Neuron (in vitro differentiated cells): ENCODE measurements at regions not wholly inside any gene's neighbourhood (a gene's known extent, or its start where the extent isn't known, plus 50 kb on each side); places are given as distances from the start of the nearest gene placed in this dataset.
"Not testable (repeated sequence)": the region's sequence is repeated elsewhere in the genome, so short reads cannot be mapped to it uniquely, and the experiment has no call there.

Experiments
- H2AFZ ChIP-seq: one replicate; pipeline ENCODE4 v1.6.1; 2013; ENCODE audit warnings: low read depth, mild to moderate bottlenecking, inconsistent platforms, low read length, moderate library complexity
- H3K27me3 ChIP-seq: one replicate; pipeline ENCODE4 v1.6.1; 2013; ENCODE audit warnings: low read length; ENCODE audit not compliant: insufficient read depth
- H3K36me3 ChIP-seq: one replicate; pipeline ENCODE4 v1.6.1; 2013; ENCODE audit warnings: low read length; ENCODE audit not compliant: insufficient read depth
- H3K4me1 ChIP-seq: one replicate; pipeline ENCODE4 v1.6.1; 2013; ENCODE audit warnings: low read length; ENCODE audit not compliant: insufficient read depth
- H3K4me3 ChIP-seq: 2 replicates; pipeline ENCODE4 v1.5.1; 2013; ENCODE audit warnings: mild to moderate bottlenecking, low read length, moderate library complexity
- H3K9me3 ChIP-seq: one replicate; pipeline ENCODE4 v1.6.1; 2013; ENCODE audit warnings: low read length

- no peaks in the 10 kb centered on the region for H3K36me3 ChIP-seq
- H3K9me3 ChIP-seq = no peaks in the 10 kb centered on the region
- no peaks in the 10 kb centered on the region for H3K27me3 ChIP-seq
- H3K4me3 ChIP-seq = no peak overlapping the region
- H3K4me1 ChIP-seq = peaks cover 10% of the 10 kb centered on the region
- H2AFZ ChIP-seq = no peak overlapping the region
Measured at GRCh38 chr1:212514056-212514614, 81.4 kb downstream of the NENF start.

DNA sequence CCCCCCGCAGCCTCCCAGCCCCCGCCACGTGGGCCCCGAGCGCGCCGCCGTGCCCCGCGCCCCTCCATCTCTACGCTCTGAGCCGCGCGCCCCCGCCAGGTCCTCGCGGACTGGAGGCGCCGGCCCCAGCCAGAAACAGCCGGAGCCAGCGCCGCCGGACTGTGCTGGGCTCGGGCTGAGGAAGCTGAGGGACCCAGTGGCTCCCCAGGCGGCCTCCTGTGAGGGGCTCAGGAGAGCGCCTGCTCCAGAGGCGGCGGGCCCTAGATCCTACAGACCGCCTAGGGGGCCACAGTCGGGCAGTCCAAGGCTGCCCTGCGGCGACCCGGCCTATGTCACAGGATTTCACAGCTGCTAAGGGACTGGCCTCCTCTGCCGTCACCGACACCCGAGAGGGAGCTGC, 82.1 kb downstream of the NENF start:
- Histone ChIP-seq H3K27me3 (no peaks in the 10 kb centered on the region), H3K36me3 (no peaks in the 10 kb centered on the region), H3K9me3 (no peaks in the 10 kb centered on the region), H3K4me3 (no peak overlapping the region), H2AFZ (no peak overlapping the region), H3K4me1 (peaks cover 10% of the 10 kb centered on the region)

- Histone ChIP-seq H3K9me3 (no peaks in the 10 kb centered on the region), H3K27me3 (no peaks in the 10 kb centered on the region), H2AFZ (no peak overlapping the region), H3K4me3 (no peak overlapping the region), H3K4me1 (peaks cover 10% of the 10 kb centered on the region), H3K36me3 (no peaks in the 10 kb centered on the region)
Measured at GRCh38 chr1:212515329-212515760, 82.6 kb downstream of the NENF start.

- H3K4me3 ChIP-seq, H3K27me3 ChIP-seq, H2AFZ ChIP-seq, H3K9me3 ChIP-seq, H3K36me3 ChIP-seq: not testable (repeated sequence)
- peaks cover 10% of the 10 kb centered on the region for H3K4me1 ChIP-seq
Measured at GRCh38 chr1:212516012-212516411, 83.3 kb downstream of the NENF start.

DNA sequence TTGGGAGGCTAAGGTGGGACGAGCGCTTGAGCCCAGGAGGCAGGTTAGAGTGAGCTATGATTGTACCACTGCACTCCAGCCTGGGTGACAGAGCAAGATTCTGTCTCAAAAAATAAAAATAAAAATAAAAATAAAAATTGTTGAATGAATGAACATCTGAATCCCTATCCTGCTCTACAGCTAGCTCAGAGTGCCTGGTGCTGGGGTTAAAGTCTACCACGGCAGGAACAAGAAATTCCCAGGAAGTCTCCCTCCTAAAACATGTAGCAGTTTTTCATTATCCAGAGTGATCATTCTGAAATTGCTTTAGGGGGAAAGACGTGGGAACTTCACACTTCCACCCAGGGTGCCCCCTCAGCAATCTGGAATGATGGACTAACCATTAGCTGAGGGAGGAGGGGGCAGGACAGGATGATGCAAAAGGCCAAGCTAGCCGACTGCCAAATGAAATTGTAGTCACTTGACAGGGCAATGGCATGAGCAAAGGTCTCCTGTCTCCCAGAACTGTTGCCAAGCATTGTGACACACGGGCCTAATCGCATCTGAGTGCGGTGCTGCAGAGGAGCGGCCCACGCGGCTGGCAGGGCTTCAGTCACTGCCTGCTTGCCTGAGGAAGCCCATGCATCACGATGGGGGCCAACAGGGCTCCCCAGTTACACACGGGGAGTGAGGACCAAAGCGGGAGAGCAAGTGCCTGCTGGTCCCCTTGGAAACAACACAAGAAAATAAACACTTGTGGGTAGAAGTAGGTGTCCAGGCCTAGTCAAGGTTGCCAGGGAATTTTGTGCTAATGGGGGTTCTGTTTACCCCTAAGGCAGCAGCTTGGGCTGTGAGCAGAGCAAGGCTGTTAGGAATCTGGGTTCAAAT, 85.7 kb downstream of the NENF start:
- H3K36me3 ChIP-seq = no peaks in the 10 kb centered on the region
- no peaks in the 10 kb centered on the region for H3K27me3 ChIP-seq
- H3K4me3 ChIP-seq = no peak overlapping the region
- no peaks in the 10 kb centered on the region for H3K9me3 ChIP-seq
- no peak overlapping the region for H2AFZ ChIP-seq
- peaks cover 10% of the 10 kb centered on the region for H3K4me1 ChIP-seq

DNA sequence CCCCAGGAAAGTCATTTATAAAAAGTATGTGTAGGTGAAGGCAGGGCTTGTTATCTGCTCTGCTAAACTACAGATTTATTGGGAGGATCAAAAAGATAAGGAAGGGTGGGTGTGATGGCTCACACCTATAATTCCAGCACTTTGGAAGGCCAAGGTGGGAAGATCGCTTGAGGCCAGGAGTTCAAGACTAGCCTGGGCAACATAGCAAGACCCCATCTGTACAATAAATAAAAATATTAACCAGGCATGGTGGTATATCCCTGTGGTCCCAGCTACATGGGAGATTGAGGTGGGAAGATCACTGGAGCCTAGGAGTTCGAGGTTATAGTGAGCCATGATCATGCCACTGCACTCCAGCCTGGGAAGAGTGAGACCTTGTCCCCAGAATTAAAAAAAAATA, 86.4 kb downstream of the NENF start:
- H3K4me1 ChIP-seq = peaks cover 7% of the 10 kb centered on the region
- no peak overlapping the region for H3K4me3 ChIP-seq
- no peaks in the 10 kb centered on the region for H3K9me3 ChIP-seq
- no peaks in the 10 kb centered on the region for H3K27me3 ChIP-seq
- no peaks in the 10 kb centered on the region for H3K36me3 ChIP-seq
- no peak overlapping the region for H2AFZ ChIP-seq

- no peak overlapping the region for H3K4me3 ChIP-seq
- H3K9me3 ChIP-seq = no peaks in the 10 kb centered on the region
- H2AFZ ChIP-seq = no peak overlapping the region
- H3K27me3 ChIP-seq = peaks cover 3% of the 10 kb centered on the region
- no peaks in the 10 kb centered on the region for H3K36me3 ChIP-seq
- H3K4me1 ChIP-seq = peaks cover 6% of the 10 kb centered on the region
Measured at GRCh38 chr1:212520299-212520698, 87.6 kb downstream of the NENF start.

GRCh38 chr1:212520746-212521145, 87.8 kb upstream of the ATF3 start:
- Histone ChIP-seq H3K4me3 (no peak overlapping the region), H3K36me3 (no peaks in the 10 kb centered on the region), H3K9me3 (no peaks in the 10 kb centered on the region), H3K27me3 (peaks cover 6% of the 10 kb centered on the region), H2AFZ (no peak overlapping the region), H3K4me1 (peaks cover 6% of the 10 kb centered on the region)

DNA sequence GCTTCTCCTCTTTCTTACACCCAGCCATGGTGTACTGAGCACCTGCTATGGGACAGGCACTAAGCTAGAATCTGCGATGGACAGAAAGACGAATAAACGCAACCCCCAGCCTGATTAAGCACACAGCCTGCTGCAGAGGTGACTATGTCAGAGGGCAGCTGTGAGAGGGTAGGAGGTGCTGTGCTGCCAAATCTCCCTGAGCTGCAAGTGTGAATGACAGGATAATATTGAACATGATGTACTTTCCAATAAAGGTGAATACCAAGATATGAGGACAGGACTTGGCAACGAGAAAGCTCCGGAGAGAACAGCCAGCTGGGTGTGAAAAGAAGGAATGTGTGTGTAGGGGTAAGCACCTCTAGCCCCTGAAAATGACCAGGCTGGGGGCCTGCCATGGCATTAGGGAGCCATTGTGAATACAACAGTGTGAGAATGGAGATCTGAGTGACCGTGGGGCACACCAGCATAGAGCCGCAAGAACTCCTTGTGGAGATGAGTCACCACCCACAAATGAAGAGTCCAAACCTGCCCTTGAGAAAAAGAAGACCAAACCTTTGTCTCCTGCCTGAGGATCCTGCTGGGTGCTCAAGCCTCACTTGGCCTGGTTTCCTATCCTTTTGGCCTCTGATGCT, 83.0 kb upstream of the ATF3 start:
- H3K27me3 ChIP-seq = peaks cover 16% of the 10 kb centered on the region
- H3K9me3 ChIP-seq = no peaks in the 10 kb centered on the region
- no peaks in the 10 kb centered on the region for H3K36me3 ChIP-seq
- H2AFZ ChIP-seq = no peak overlapping the region
- no peaks in the 10 kb centered on the region for H3K4me1 ChIP-seq
- H3K4me3 ChIP-seq = no peak overlapping the region

DNA sequence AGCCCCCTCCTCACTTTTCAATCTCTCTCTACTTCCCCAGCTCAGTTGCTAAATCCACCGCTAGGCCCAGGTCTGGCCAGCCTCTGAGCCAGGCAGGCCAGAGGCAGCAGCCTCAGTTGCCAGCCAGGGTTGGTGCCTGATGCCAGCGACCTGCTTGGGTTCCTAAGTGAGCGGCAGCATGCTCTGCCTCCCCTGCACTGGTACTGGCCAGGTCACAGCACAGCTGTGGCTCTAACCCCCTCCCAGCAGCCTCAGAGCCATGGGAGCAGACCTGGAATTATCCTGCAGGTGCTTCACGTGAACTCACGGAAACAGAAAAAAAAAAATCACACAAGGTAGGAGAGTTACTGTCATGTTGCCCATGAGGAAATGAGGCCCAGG, 82.5 kb upstream of the ATF3 start:
- H3K4me1 ChIP-seq = no peaks in the 10 kb centered on the region
- H3K36me3 ChIP-seq = no peaks in the 10 kb centered on the region
- peaks cover 21% of the 10 kb centered on the region for H3K27me3 ChIP-seq
- H3K4me3 ChIP-seq = no peak overlapping the region
- no peaks in the 10 kb centered on the region for H3K9me3 ChIP-seq
- H2AFZ ChIP-seq = no peak overlapping the region

DNA sequence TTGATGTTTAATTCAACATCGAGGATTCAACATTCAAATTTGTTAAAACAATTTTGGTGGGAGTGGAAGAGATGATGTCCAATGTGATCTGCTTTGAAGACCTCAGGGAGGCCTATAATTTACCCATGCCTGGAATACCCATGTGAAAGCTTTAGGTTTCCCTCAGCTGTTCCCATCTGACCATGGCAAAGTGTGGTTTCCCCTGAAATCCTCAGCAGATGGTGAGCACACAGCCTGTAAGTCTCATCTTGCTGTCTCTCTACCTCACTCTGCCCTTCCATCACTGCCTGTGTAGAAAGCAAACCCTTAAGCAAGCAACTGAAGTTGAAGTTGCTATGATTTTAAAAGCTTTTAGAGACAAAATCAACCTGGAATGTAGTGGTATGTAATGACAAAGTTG, 80.1 kb upstream of the ATF3 start:
- Histone ChIP-seq H3K4me1 (no peaks in the 10 kb centered on the region), H3K4me3 (no peak overlapping the region), H3K36me3 (no peaks in the 10 kb centered on the region), H2AFZ (no peak overlapping the region), H3K27me3 (peaks cover 21% of the 10 kb centered on the region), H3K9me3 (no peaks in the 10 kb centered on the region)

DNA sequence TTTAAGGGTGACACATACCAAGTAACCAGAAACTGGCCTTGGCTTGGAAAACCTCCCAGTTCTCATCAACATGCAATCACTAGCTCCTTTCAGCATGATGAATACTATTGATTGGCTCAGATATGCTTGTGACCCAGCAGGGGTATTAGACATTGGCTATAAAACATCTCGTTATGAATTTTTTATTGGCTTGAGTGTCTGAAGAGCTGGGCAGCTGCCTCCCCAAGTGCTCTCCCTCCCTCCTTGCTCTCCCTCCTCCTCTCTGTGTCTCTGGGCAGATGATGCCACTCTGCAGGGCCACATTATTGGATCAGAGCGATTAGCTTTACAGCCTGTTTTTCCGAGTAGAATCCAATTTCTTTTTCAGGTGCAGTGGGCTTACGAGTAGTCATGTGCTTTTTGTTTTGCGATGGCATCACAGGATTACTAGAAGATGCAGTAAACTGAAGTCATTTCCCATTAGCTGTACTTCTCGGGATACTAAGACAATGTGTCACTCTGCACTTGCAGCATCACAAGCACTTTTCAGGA, 79.3 kb upstream of the ATF3 start:
- Histone ChIP-seq H3K4me1 (no peaks in the 10 kb centered on the region), H3K27me3 (peaks cover 21% of the 10 kb centered on the region), H3K4me3 (no peak overlapping the region), H2AFZ (no peak overlapping the region), H3K36me3 (no peaks in the 10 kb centered on the region), H3K9me3 (no peaks in the 10 kb centered on the region)

- H3K4me1 ChIP-seq = no peaks in the 10 kb centered on the region
- H3K36me3 ChIP-seq = no peaks in the 10 kb centered on the region
- no peaks in the 10 kb centered on the region for H3K9me3 ChIP-seq
- H3K27me3 ChIP-seq = peaks cover 11% of the 10 kb centered on the region
- no peak overlapping the region for H3K4me3 ChIP-seq
- H2AFZ ChIP-seq = no peak overlapping the region
Measured at GRCh38 chr1:212531267-212531666, 77.3 kb upstream of the ATF3 start.
